GM12878 (cell line): ENCODE measurements at regions not wholly inside any gene's neighbourhood (a gene's known extent, or its start where the extent isn't known, plus 50 kb on each side); places are given as distances from the start of the nearest gene placed in this dataset.

Experiments used
- ATAC-seq: fragments of 200-7000 bp; cut with Tn5 transposase; 3 replicates; pipeline ENCODE4 v1.9.1; 2020; ENCODE audit warnings: mild to moderate bottlenecking, moderate library complexity
- BruUV-seq: library from RNA; stranded (reverse); fragments of 400-500 nt; replicated peaks from 2 replicates; lab custom pipeline; 2021; lab: Mats Ljungman, UMichigan
- CTCF ChIA-PET: fragments of 300-600 bp; sonication (Branson Sonifier 250); formaldehyde crosslinking; extraction: SDS; loops from one replicate; lab custom pipeline; 2021; ENCODE audit warnings: inconsistent platforms; lab: Yijun Ruan, JAX
- POLR2A ChIA-PET: fragments of 350-600 bp; formaldehyde crosslinking; extraction: SDS; loops from one replicate; lab custom pipeline; 2021; ENCODE audit warnings: inconsistent platforms; lab: Charles Lee
- RAD21 ChIA-PET: fragments of 300-600 bp; sonication (Branson Sonifier 250); formaldehyde crosslinking; loops from one replicate; lab custom pipeline; 2023; ENCODE audit warnings: antibody characterized with exemption; ENCODE audit not compliant: unreplicated experiment; lab: Charles Lee
- SMC1A ChIA-PET: fragments of 300-600 bp; sonication (Branson Sonifier 250); formaldehyde crosslinking; loops from one replicate; lab custom pipeline; 2023; ENCODE audit not compliant: unreplicated experiment, uncharacterized antibody; lab: Charles Lee
- DNase-seq: peaks from one replicate; pipeline ENCODE4 v3.0.0-alpha.2; 2011; ENCODE audit warnings: low read depth, low spot score
- FAIRE-seq: peaks from 3 replicates; lab custom pipeline; 2011; peaks lifted over from hg19 to GRCh38; lab: Jason Lieb, UNC
- H2AFZ ChIP-seq: 2 replicates; pipeline ENCODE4 v1.6.0; 2011; ENCODE audit warnings: low read depth, low read length, control low read depth; ENCODE audit not compliant: control insufficient read depth
- H3K27ac ChIP-seq: 2 replicates; pipeline ENCODE4 v1.5.1; 2011; ENCODE audit warnings: control low read depth; ENCODE audit not compliant: control insufficient read depth, insufficient read depth
- H3K27me3 ChIP-seq, 2 experiments: replicated peaks in 1 of 2; 2 replicates each; pipeline versions ENCODE4 v1.6.0 to v1.6.1; 2011; ENCODE audit warnings: low read length in 1 of 2; ENCODE audit not compliant: control insufficient read depth in 2 of 2, insufficient read depth in 2 of 2
- H3K36me3 ChIP-seq, 2 experiments: 2 replicates each; pipeline ENCODE4 v1.5.1; 2011; ENCODE audit warnings: low read length in 1 of 2; ENCODE audit not compliant: control insufficient read depth in 2 of 2, insufficient read depth in 2 of 2
- H3K4me1 ChIP-seq: 2 replicates; pipeline ENCODE4 v1.6.1; 2011; ENCODE audit warnings: mild to moderate bottlenecking, low read length, moderate library complexity, mixed read lengths; ENCODE audit not compliant: control insufficient read depth, insufficient read depth
- H3K4me2 ChIP-seq: 2 replicates; pipeline ENCODE4 v1.6.0; 2011; ENCODE audit warnings: control low read depth; ENCODE audit not compliant: control insufficient read depth, insufficient read depth
- H3K4me3 ChIP-seq: fragments of 200-600 bp; sonication (generic); 2 replicates; pipeline ENCODE4 v1.5.1; 2016
- H3K79me2 ChIP-seq: 2 replicates; pipeline ENCODE4 v1.6.0; 2011; ENCODE audit warnings: low read length; ENCODE audit not compliant: control insufficient read depth, insufficient read depth
- H3K9ac ChIP-seq: 2 replicates; pipeline ENCODE4 v1.8.0; 2011; ENCODE audit warnings: low read length, control low read depth, mixed read lengths; ENCODE audit not compliant: control insufficient read depth, insufficient read depth
- H3K9me3 ChIP-seq: replicated peaks from 3 replicates; pipeline ENCODE4 v1.5.1; 2011; ENCODE audit warnings: mild to moderate bottlenecking, low read length; ENCODE audit not compliant: control insufficient read depth, insufficient read depth
- H4K20me1 ChIP-seq: 2 replicates; pipeline ENCODE4 v1.6.0; 2011; ENCODE audit not compliant: control insufficient read depth, insufficient read depth
- BRCA1 ChIP-seq: IDR thresholded peaks from 2 replicates; pipeline ENCODE4 v1.6.1; 2011; ENCODE audit warnings: low read depth, low read length, improper control_type of control experiment
- CEBPB ChIP-seq, 2 experiments: fragments of 150-350 bp in 1 of 2; IDR thresholded peaks; 2 replicates each; pipeline ENCODE4 v1.6.1; 2012 to 2014; ENCODE audit warnings: low read depth in 2 of 2, low read length in 2 of 2, borderline replicate concordance in 1 of 2, inconsistent platforms in 1 of 2
- ETV6 ChIP-seq, 2 experiments: fragments of 450-650 bp in 1 of 2; IDR thresholded peaks in 1 of 2; conservative IDR thresholded peaks in 1 of 2; 2 replicates each; pipeline ENCODE4 v1.6.1; 2014; ENCODE audit warnings: antibody characterized with exemption in 1 of 2, borderline replicate concordance in 1 of 2, low read depth in 1 of 2, mild to moderate bottlenecking in 1 of 2, moderate library complexity in 1 of 2
- EZH2 ChIP-seq: IDR thresholded peaks from 2 replicates; pipeline ENCODE4 v1.6.1; 2012; ENCODE audit warnings: low read depth, mild to moderate bottlenecking, control low read depth, inconsistent platforms, low read length, borderline replicate concordance; ENCODE audit not compliant: control insufficient read depth
- HDGF ChIP-seq: fragments of 450-650 bp; IDR thresholded peaks from 2 replicates; pipeline ENCODE4 v1.6.1; 2016; ENCODE audit warnings: antibody characterized with exemption
- JUND ChIP-seq: IDR thresholded peaks from 2 replicates; pipeline ENCODE4 v1.6.1; 2012; ENCODE audit warnings: low read depth, mild to moderate bottlenecking, low read length, improper control_type of control experiment, moderate library complexity
- LARP7 ChIP-seq: fragments of 450-650 bp; IDR thresholded peaks from 2 replicates; pipeline ENCODE4 v1.6.1; 2017; ENCODE audit warnings: mild to moderate bottlenecking
- MAX ChIP-seq: IDR thresholded peaks from 2 replicates; pipeline ENCODE4 v1.6.1; 2012; ENCODE audit warnings: low read depth, low read length, improper control_type of control experiment
- NFIC ChIP-seq: IDR thresholded peaks from 2 replicates; pipeline ENCODE4 v1.6.1; 2012; ENCODE audit warnings: low read depth, mild to moderate bottlenecking, inconsistent platforms, low read length, moderate library complexity
- NKRF ChIP-seq: fragments of 450-650 bp; conservative IDR thresholded peaks from 2 replicates; pipeline ENCODE4 v1.6.1; 2017; ENCODE audit warnings: mild to moderate bottlenecking, moderate library complexity
- RAD51 ChIP-seq: fragments of 450-650 bp; IDR thresholded peaks from 2 replicates; pipeline ENCODE4 v1.6.1; 2016; ENCODE audit warnings: moderate library complexity, mild to moderate bottlenecking, inconsistent platforms
- SUPT20H ChIP-seq: IDR thresholded peaks from 2 replicates; pipeline ENCODE4 v1.6.1; 2011; ENCODE audit warnings: low read depth, mild to moderate bottlenecking, low read length, moderate library complexity, borderline replicate concordance; ENCODE audit not compliant: control insufficient read depth
- YY1 ChIP-seq: IDR thresholded peaks from 2 replicates; pipeline ENCODE4 v1.6.1; 2011; ENCODE audit warnings: low read depth, mild to moderate bottlenecking, low read length
- ZNF384 ChIP-seq: IDR thresholded peaks from 2 replicates; pipeline ENCODE4 v1.6.1; 2012; ENCODE audit warnings: low read depth, mild to moderate bottlenecking, low read length, improper control_type of control experiment, borderline replicate concordance
- WGBS: methylation state at CpG from one replicate; pipeline ENCODE4 v1.1.6; 2016; ENCODE audit warnings: low lambda C conversion rate; ENCODE audit not compliant: insufficient replicate concordance, insufficient coverage; ENCODE audit errors: missing lambda C conversion rate; 5-methylcytosine and 5-hydroxymethylcytosine counted together
- in situ Hi-C: fragments of 300-500 bp; cut with MboI; formaldehyde crosslinking; loops from 9 replicates; pipeline ENCODE4 v1.14.3; 2018; ENCODE audit warnings: mixed read lengths
- intact Hi-C: fragments of 100-400 bp; cut with micrococcal nuclease; formaldehyde crosslinking; loops from one replicate; pipeline ENCODE4 v1.14.2; 2022; ENCODE audit not compliant: unreplicated experiment

- no peak overlapping the region for H3K4me3 ChIP-seq
- H3K9ac ChIP-seq: no peak overlapping the region
- H3K9me3 ChIP-seq: no peaks in the 10 kb centered on the region; the same call in 2 of the 3 replicates
- no peak for TF ChIP-seq BRCA1
- TF ChIP-seq EZH2: no peak
- no peak for TF ChIP-seq MAX
- WGBS: 0% methylated on average over 3 of the region's 3 CpGs
- no peaks in the 10 kb centered on the region for H3K36me3 ChIP-seq
- SMC1A ChIA-PET: no interaction called here
- no peak overlapping the region for H2AFZ ChIP-seq
- no peaks in the 10 kb centered on the region for H3K79me2 ChIP-seq
- no peak for FAIRE-seq
- no peaks in the 10 kb centered on the region for H3K4me1 ChIP-seq
- H3K4me2 ChIP-seq: no peak overlapping the region
- POLR2A ChIA-PET: no interaction called here
- no TSS peak for BruUV-seq
- CTCF ChIA-PET: no interaction called here
- H3K27me3 ChIP-seq: peaks cover 0 to 4% of the 10 kb centered on the region in 2 experiments; a peak in 1 of 4 replicates
- no peak for DNase-seq
- RAD21 ChIA-PET: no interaction called here
- in situ Hi-C loops (no loop called here), intact Hi-C loops (no loop called here)
- ATAC-seq: no peak
- H3K27ac ChIP-seq: no peak overlapping the region
- H4K20me1 ChIP-seq: no peaks in the 10 kb centered on the region
Observed at GRCh38 chr1:157237981-157238380, 99.8 kb upstream of the ETV3 start.

- Histone ChIP-seq H3K27ac (no peak overlapping the region), H3K4me1 (no peaks in the 10 kb centered on the region), H2AFZ (no peak overlapping the region), H3K79me2 (no peaks in the 10 kb centered on the region), H3K9ac (no peak overlapping the region), H3K4me3 (no peak overlapping the region), H3K27me3 (peaks cover 0 to 4% of the 10 kb centered on the region in 2 experiments; a peak in 1 of 4 replicates), H3K36me3 (no peaks in the 10 kb centered on the region), H3K9me3 (no peaks in the 10 kb centered on the region; the same call in 2 of the 3 replicates), H3K4me2 (no peak overlapping the region), H4K20me1 (no peaks in the 10 kb centered on the region)
- no peak for ATAC-seq
- intact Hi-C loops: no loop called here
- no TSS peak for BruUV-seq
- in situ Hi-C loops: no loop called here
- CTCF ChIA-PET: no interaction called here
- RAD21 ChIA-PET: no interaction called here
- FAIRE-seq: no peak
- DNase-seq: no peak
- 46% methylated on average over 4 of the region's 4 CpGs for WGBS
- SMC1A ChIA-PET: no interaction called here
- POLR2A ChIA-PET: no interaction called here
- TF ChIP-seq SUPT20H: no peak
- TF ChIP-seq NKRF: no peak
- TF ChIP-seq LARP7: no peak
- TF ChIP-seq CEBPB (IDR thresholded peaks at IDR 0.05; ENCODE audit: borderline replicate concordance in 1 of 2, low read depth in 2 of 2, low read length in 2 of 2): no peak
- TF ChIP-seq ETV6 (conservative IDR thresholded peaks at IDR 0.05 in 1 of 2, IDR thresholded peaks at IDR 0.05 in 1 of 2; ENCODE audit: borderline replicate concordance in 1 of 2, low read depth in 1 of 2): no peak
- no peak for TF ChIP-seq ZNF384
- no peak for TF ChIP-seq JUND
- no peak for TF ChIP-seq NFIC
- no peak for TF ChIP-seq HDGF
- TF ChIP-seq RAD51: no peak
- no peak for TF ChIP-seq YY1
Observed at GRCh38 chr1:157237522-157237921, 99.3 kb upstream of the ETV3 start.
